Breast epithelium (tissue), 4 donors: ENCODE measurements at regions not wholly inside any gene's neighbourhood (a gene's known extent, or its start where the extent isn't known, plus 50 kb on each side); places are given as distances from the start of the nearest gene placed in this dataset.
"Not testable (repeated sequence)": the region's sequence is repeated elsewhere in the genome, so short reads cannot be mapped to it uniquely, and the experiment has no call there.

ENCODE experiments used
- DNase-seq, 2 donors: peaks; one replicate each; pipeline ENCODE4 v3.0.0-alpha.2; 2019; ENCODE audit warnings: low spot score in 2 of 2
- H3K27ac ChIP-seq, 2 donors: fragments of 200-600 bp; sonication (generic) in 1 of 2; one replicate each; pipeline ENCODE4 v1.5.1; 2016 to 2019; ENCODE audit warnings: mild to moderate bottlenecking in 1 of 2
- H3K27me3 ChIP-seq, 2 donors: fragments of 200-600 bp; sonication (generic) in 1 of 2; one replicate each; pipeline versions ENCODE4 v1.5.1 to v1.6.0; 2017 to 2019; ENCODE audit warnings: control low read depth in 1 of 2, mild to moderate bottlenecking in 1 of 2
- H3K36me3 ChIP-seq: fragments of 200-600 bp; one replicate; pipeline ENCODE4 v1.5.1; 2019
- H3K4me1 ChIP-seq, 2 donors: fragments of 200-600 bp; sonication (generic); one replicate each; pipeline ENCODE4 v1.5.1; 2016 to 2019; ENCODE audit warnings: control low read depth in 1 of 2
- H3K4me3 ChIP-seq, 3 donors: fragments of 200-600 bp; sonication (generic); 1 replicate in 2 of 3; 2 replicates in 1 of 3; pipeline ENCODE4 v1.5.1; 2016 to 2019; ENCODE audit warnings: mild to moderate bottlenecking in 3 of 3, moderate library complexity in 2 of 3
- H3K9me3 ChIP-seq, 2 donors: fragments of 200-600 bp; sonication (generic) in 1 of 2; one replicate each; pipeline ENCODE4 v1.5.1; 2016 to 2019; ENCODE audit warnings: control low read depth in 1 of 2
- CTCF ChIP-seq, 3 donors: fragments of 450-650 bp; IDR thresholded peaks; one replicate each; pipeline ENCODE4 v1.5.1; 2016 to 2017; ENCODE audit warnings: antibody characterized with exemption in 3 of 3, mild to moderate bottlenecking in 3 of 3, moderate library complexity in 3 of 3
- POLR2A ChIP-seq: fragments of 450-650 bp; IDR thresholded peaks from one replicate; pipeline ENCODE4 v1.6.1; 2016; ENCODE audit warnings: antibody characterized with exemption, mild to moderate bottlenecking, moderate library complexity
- POLR2AphosphoS5 ChIP-seq, 3 donors: sonication (generic); formaldehyde crosslinking; IDR thresholded peaks; one replicate each; pipeline ENCODE4 v1.6.1; 2017; ENCODE audit warnings: antibody characterized with exemption in 3 of 3
- intact Hi-C: fragments of 100-400 bp; cut with DNase I; formaldehyde crosslinking; loops from one replicate; pipeline ENCODE4 v1.15.1; 2023; ENCODE audit warnings: low total_unique reads

DNA sequence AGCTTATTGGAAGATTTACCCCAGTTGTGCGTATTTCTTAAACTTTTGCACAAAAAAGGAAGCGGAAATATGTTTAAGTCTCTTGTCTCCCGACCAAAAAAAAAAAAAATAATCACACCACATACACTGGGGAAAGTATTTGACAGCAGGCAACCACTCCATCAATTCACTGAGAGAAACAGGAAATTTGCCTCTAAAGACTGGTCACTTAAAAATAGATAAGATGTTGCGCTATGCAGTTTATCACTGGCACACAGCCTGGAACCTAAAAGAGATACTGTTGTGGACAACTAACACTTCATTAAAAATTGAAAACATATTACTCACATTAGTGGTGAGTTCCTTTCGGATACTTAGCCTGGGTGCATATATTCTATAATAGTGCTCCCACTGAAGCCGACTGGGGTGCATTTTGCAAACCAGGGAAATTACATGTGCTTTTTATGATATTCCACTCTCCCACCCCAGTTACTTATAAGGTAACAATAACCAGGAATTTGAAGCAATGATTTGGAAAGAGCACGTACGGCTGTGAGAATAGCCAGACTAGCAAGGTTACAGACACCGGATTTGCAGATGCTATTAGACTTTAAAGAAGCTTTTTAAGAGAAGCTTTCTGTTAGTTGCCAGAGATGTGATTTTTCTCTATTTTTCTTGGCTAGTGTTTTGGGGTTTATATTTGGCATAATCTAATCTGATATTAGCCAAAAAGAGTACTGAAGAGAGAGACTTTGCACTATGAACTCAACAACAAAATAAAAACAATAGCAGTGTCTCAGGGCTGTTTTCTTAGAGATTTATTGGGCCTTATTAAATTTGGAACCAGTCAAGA lies 311.5 kb downstream of the NOVA1 start:
- no peak for DNase-seq
- intact Hi-C loops = no loop called here
- no peak overlapping the region for H3K4me3 ChIP-seq

DNA sequence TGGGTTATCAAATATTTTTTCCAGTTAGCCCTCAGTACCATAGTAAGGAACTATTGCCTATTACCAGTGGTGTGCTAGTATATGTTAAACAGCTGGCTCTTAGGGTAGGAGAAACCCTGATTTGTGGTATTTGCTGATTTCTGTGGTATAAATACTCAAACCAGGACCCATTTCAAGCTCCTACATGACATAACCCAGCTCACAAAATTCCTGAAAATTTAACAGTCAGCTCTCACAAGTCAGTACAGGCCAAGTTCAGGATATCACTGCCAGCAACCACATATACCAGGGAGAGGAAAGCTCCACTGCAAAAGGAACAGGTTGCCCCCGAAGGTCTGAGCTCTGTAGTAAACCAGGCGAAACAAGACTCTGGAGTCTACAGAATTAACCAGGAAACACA lies 315.3 kb downstream of the NOVA1 start:
- intact Hi-C loops = no loop called here
- H3K4me1 ChIP-seq = peaks cover 0 to 4% of the 10 kb centered on the region in 2 donors
- TF ChIP-seq CTCF (IDR thresholded peaks at IDR 0.05) = no peak
- no peak for TF ChIP-seq POLR2AphosphoS5 (IDR thresholded peaks at IDR 0.05)
- no peak for TF ChIP-seq POLR2A
- H3K9me3 ChIP-seq = no peaks in the 10 kb centered on the region
- peak in 1 of 2 donors; percentile 43 for DNase-seq
- H3K4me3 ChIP-seq = no peak overlapping the region
- no peaks in the 10 kb centered on the region for H3K27me3 ChIP-seq
- H3K36me3 ChIP-seq = no peaks in the 10 kb centered on the region
- peak overlapping the region; percentile 49 to 53 for H3K27ac ChIP-seq

More for the DNA sequence above, 311.5 kb downstream of the NOVA1 start:
- peak overlapping the region in 1 of 2 donors; percentile 58 for H3K27ac ChIP-seq
- no peaks in the 10 kb centered on the region for H3K9me3 ChIP-seq
- no peaks in the 10 kb centered on the region for H3K27me3 ChIP-seq
- peaks cover 0 to 4% of the 10 kb centered on the region in 2 donors for H3K4me1 ChIP-seq
- TF ChIP-seq CTCF (IDR thresholded peaks at IDR 0.05) (no peak), POLR2A (no peak), POLR2AphosphoS5 (IDR thresholded peaks at IDR 0.05) (no peak)
- no peaks in the 10 kb centered on the region for H3K36me3 ChIP-seq

DNA sequence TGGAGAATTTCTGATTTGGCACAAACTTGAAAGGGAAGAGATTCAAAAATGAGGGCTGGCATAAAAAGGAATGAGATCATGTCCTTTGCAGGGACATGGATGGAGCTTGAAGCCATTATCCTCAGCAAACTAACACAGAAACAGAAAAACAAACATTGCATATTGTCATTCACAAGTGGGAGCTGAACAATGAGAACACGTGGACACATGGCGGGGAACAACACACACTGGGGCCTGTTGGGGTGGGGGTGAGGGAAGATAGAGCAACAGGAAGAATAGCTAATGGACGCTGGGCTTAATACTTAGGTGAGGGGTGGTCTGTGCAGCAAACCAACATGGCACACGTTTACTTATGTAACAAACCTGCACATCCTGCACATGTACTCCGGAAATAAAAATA lies 315.8 kb downstream of the NOVA1 start:
- H3K4me3 ChIP-seq, DNase-seq, H3K9me3 ChIP-seq, H3K27me3 ChIP-seq, H3K36me3 ChIP-seq, intact Hi-C loops, H3K4me1 ChIP-seq: not testable (repeated sequence)
- peak overlapping the region; percentile 49 to 53 for H3K27ac ChIP-seq

DNA sequence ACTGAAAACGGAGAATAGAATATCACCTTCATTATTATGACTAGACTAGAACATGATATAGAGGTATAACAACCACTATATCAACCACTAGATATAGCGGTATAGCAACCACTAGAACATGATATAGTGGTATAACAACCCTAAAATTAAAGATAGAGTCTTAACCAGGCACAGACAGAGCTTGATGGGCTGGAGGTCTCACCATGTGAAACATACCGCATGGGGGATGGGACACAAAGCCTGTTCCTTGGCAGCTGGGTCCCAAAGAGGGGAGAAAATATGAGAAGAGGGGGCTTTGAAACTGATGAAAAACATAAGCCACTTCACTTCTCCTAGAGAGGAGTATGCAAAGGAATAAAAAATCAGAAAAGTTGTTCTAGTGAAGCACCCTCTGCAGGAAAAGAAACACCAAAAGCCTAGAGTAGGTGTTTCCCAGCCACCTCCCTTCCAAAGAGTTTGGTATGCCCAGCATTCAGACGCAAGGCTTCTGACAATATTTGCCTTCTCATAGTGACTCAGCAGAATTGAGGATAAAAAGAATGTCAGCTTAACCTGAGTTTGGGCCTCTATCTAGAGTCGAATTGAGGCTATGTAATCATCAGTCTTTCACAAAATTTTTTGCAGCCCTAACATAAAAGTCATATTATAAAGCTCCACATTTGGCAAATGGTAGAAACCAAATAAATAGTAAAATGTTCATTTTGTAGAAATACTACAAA lies 316.4 kb downstream of the NOVA1 start:
- H3K27ac ChIP-seq = peak overlapping the region; percentile 36 to 49

DNA sequence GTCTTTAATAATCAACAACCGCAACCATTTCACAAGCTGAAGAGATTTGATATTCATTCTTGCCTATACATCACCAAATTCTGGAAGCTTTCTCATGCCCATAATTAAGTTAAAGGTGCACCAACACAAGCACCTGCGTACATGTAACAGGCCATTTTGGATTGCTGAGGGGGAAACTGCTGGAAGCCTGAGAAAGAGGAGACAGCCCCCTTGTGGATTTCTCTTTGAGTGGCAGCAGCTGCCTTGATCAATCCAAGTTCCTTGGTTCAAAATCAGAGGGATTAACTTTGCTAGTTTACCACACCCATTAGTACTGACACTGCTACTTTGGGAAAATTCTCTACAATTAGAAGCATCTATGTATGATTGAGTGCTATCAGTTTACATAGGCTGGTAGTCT lies 321.1 kb downstream of the NOVA1 start:
- no peak overlapping the region for H3K27ac ChIP-seq

More for the DNA sequence above, 316.4 kb downstream of the NOVA1 start:
- no peaks in the 10 kb centered on the region for H3K36me3 ChIP-seq
- TF ChIP-seq CTCF (IDR thresholded peaks at IDR 0.05) (no peak), POLR2AphosphoS5 (IDR thresholded peaks at IDR 0.05) (no peak), POLR2A (no peak)
- no peak overlapping the region for H3K4me3 ChIP-seq
- no peaks in the 10 kb centered on the region for H3K27me3 ChIP-seq
- peak in 1 of 2 donors; percentile 21 for DNase-seq
- H3K9me3 ChIP-seq = no peaks in the 10 kb centered on the region
- H3K4me1 ChIP-seq = peaks cover 0 to 4% of the 10 kb centered on the region in 2 donors
- intact Hi-C loops = no loop called here

More for the DNA sequence above, 321.1 kb downstream of the NOVA1 start:
- DNase-seq = no peak
- Histone ChIP-seq H3K36me3 (no peaks in the 10 kb centered on the region), H3K9me3 (no peaks in the 10 kb centered on the region), H3K4me1 (no peaks in the 10 kb centered on the region), H3K27me3 (no peaks in the 10 kb centered on the region), H3K4me3 (no peak overlapping the region)
- intact Hi-C loops = no loop called here
- no peak for TF ChIP-seq POLR2A
- TF ChIP-seq CTCF (IDR thresholded peaks at IDR 0.05) = no peak
- TF ChIP-seq POLR2AphosphoS5 (IDR thresholded peaks at IDR 0.05) = no peak
